ENCODE measurements at regions not wholly inside any gene's neighbourhood (a gene's known extent, or its start where the extent isn't known, plus 50 kb on each side); places are given as distances from the start of the nearest gene placed in this dataset.

GRCh38 chr2:16304876-16305590, 360.6 kb downstream of the CYRIA start:
- intact Hi-C loops (cut with DNase I; ENCODE audit: low total_unique reads) = no loop called here
- Histone ChIP-seq H3K36me3 (no peaks in the 10 kb centered on the region), H3K27ac (no peak overlapping the region), H3K9me3 (peaks cover 0 to 8% (median 2%) of the 10 kb centered on the region in 8 donors), H3K27me3 (replicated peaks in 1 of 7) (peaks cover 0 to 14% (median 0%) of the 10 kb centered on the region in 7 donors), H3K4me3 (no peak overlapping the region), H3K4me1 (peaks cover 0 to 4% (median 0%) of the 10 kb centered on the region in 6 donors)
- no peak for TF ChIP-seq CTCF (IDR thresholded peaks at IDR 0.05 in 8 of 11, conservative IDR thresholded peaks at IDR 0.05 in 3 of 11)
- no peak for TF ChIP-seq POLR2AphosphoS5 (IDR thresholded peaks at IDR 0.05)
- TF ChIP-seq POLR2A (IDR thresholded peaks at IDR 0.05) = no peak
- WGBS, 5 donors = 35 to 59% (median 47%) methylated on average over 2 of the region's 2 CpGs
- no peak for DNase-seq

GRCh38 chr2:16303761-16304160, 361.9 kb downstream of the CYRIA start:
- DNase-seq = no peak
- H3K9me3 ChIP-seq = peaks cover 0 to 10% (median 2%) of the 10 kb centered on the region in 8 donors
- no peak overlapping the region for H3K27ac ChIP-seq
- intact Hi-C loops (cut with DNase I; ENCODE audit: low total_unique reads) = no loop called here
- WGBS, 5 donors = 76 to 89% (median 82%) methylated on average over 8 of the region's 8 CpGs
- peaks cover 0 to 4% (median 0%) of the 10 kb centered on the region in 6 donors for H3K4me1 ChIP-seq
- H3K27me3 ChIP-seq (replicated peaks in 1 of 7) = peaks cover 0 to 14% (median 0%) of the 10 kb centered on the region in 7 donors
- H3K4me3 ChIP-seq = no peak overlapping the region
- no peaks in the 10 kb centered on the region for H3K36me3 ChIP-seq
- TF ChIP-seq POLR2A (IDR thresholded peaks at IDR 0.05) = no peak
- no peak for TF ChIP-seq CTCF (IDR thresholded peaks at IDR 0.05 in 8 of 11, conservative IDR thresholded peaks at IDR 0.05 in 3 of 11)
- TF ChIP-seq POLR2AphosphoS5 (IDR thresholded peaks at IDR 0.05) = no peak

GRCh38 chr2:16303273-16303577, 362.4 kb downstream of the CYRIA start:
- Histone ChIP-seq H3K4me1 (peaks cover 0 to 4% (median 0%) of the 10 kb centered on the region in 6 donors), H3K27me3 (replicated peaks in 1 of 7) (peaks cover 0 to 14% (median 0%) of the 10 kb centered on the region in 7 donors), H3K4me3 (peak overlapping the region in 3 of 8 donors; percentile 1 to 47 (median 26)), H3K36me3 (no peaks in the 10 kb centered on the region), H3K9me3 (peaks cover 0 to 10% (median 2%) of the 10 kb centered on the region in 8 donors), H3K27ac (no peak overlapping the region)
- no peak for DNase-seq
- TF ChIP-seq POLR2AphosphoS5 (IDR thresholded peaks at IDR 0.05) (no peak), CTCF (IDR thresholded peaks at IDR 0.05 in 8 of 11, conservative IDR thresholded peaks at IDR 0.05 in 3 of 11) (no peak), POLR2A (IDR thresholded peaks at IDR 0.05) (no peak)
- intact Hi-C loops (cut with DNase I; ENCODE audit: low total_unique reads) = no loop called here
- 42 to 50% (median 48%) methylated on average over 6 of the region's 6 CpGs for WGBS, 5 donors

GRCh38 chr2:16302431-16303272, 362.3 kb downstream of the MYCN start:
- intact Hi-C loops (cut with DNase I; ENCODE audit: low total_unique reads) = no loop called here
- 44 to 57% (median 51%) methylated on average over 11 of the region's 11 CpGs for WGBS, 5 donors
- no peak overlapping the region for H3K27ac ChIP-seq
- peaks cover 0 to 13% (median 0%) of the 10 kb centered on the region in 7 donors for H3K27me3 ChIP-seq (replicated peaks in 1 of 7)
- H3K4me1 ChIP-seq = peaks cover 0 to 4% (median 0%) of the 10 kb centered on the region in 6 donors
- no peaks in the 10 kb centered on the region for H3K36me3 ChIP-seq
- TF ChIP-seq CTCF (IDR thresholded peaks at IDR 0.05 in 8 of 11, conservative IDR thresholded peaks at IDR 0.05 in 3 of 11) (no peak), POLR2AphosphoS5 (IDR thresholded peaks at IDR 0.05) (no peak), POLR2A (IDR thresholded peaks at IDR 0.05) (no peak)
- peak overlapping the region in 3 of 8 donors; percentile 1 to 47 (median 26) for H3K4me3 ChIP-seq
- DNase-seq = no peak
- peaks cover 0 to 10% (median 2%) of the 10 kb centered on the region in 8 donors for H3K9me3 ChIP-seq
